ENCODE measurements at regions not wholly inside any gene's neighbourhood (a gene's known extent, or its start where the extent isn't known, plus 50 kb on each side); places are given as distances from the start of the nearest gene placed in this dataset.

GRCh38 chr1:75083848-75084514, 50.2 kb upstream of the LHX8 start:
- no peak for DNase-seq

Measured in left hindlimb (tissue), 1 donor.